Mesenteric fat pad (tissue), 1 donor: ENCODE measurements at regions not wholly inside any gene's neighbourhood (a gene's known extent, or its start where the extent isn't known, plus 50 kb on each side); places are given as distances from the start of the nearest gene placed in this dataset.
"Not testable (repeated sequence)": the region's sequence is repeated elsewhere in the genome, so short reads cannot be mapped to it uniquely, and the experiment has no call there.

Source experiments
- DNase-seq: peaks from one replicate; pipeline ENCODE4 v3.0.0-alpha.2; 2020; ENCODE audit warnings: low spot score
- donor health status: DM: yes; HTN: yes; CAD: no.

DNA sequence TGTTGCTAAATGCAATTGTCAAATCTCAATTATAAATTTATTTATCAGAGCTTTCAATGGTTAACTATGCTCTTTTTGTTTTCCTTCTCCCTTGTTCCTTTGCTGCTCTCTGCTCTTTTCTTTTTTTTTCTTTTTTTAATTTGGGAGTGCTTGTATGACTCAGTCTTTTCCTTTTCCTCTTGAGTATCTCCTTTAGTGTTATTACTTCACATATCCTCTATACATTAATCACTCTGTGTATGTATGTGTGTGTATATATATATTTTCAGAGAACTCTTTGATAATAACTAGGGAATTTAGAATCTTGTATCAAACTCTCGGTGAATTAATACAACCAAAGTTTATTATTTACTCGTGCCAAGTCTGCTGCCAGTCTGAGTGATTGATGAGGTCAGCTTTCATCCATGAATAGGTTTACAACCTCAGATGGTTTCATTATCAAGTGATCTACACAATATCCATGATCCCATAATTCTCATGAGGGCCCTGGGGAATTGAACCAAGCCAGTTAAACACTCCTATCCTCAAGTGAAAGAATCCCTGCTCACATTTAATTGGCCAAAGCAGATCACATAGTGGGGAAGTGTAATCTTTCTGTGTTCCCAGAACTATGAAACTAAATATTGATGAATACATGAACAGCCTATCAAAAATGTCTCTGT is 743.4 kb upstream of the CNTN5 start:
- DNase-seq: no peak

GRCh38 chr11:98289617-98290263 is 731.0 kb upstream of the CNTN5 start:
- DNase-seq: no peak

DNA sequence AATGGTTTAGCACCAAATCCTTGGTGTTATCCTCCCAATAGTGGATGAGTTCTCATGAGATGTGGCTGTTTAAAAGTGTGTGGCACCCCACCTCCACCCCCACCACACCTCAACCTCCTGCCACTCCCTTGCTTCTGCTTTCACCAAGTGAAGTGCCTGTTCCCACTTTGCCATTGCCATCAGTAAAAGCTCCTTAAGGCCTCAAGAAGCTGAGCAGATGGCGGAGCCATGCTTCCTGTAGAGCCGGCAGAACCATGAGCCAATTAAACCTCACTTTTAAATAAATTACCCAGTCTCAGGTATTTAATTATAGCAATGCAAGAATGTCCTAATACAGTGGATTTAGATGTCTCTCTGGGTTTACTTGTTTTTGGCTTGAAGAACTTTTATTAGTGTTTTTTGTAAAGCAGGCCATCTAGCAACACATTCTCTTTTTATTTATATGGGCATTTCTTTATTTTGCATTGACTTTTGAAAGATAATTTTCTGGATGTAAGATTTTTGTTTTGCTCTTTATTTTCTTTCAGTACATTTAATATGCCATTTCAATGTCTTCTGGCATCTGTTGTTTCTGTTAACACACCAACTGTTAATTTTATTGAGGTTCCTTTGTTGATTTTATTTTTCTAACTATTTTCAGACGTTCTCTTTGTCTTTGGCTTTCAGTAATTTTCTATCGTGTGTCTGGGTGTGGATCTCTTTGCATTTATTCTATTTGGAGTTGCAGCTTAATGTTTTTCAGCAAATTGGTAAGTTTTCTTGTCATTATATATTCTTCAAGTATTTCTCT is 724.5 kb upstream of the CNTN5 start:
- DNase-seq: no peak

DNA sequence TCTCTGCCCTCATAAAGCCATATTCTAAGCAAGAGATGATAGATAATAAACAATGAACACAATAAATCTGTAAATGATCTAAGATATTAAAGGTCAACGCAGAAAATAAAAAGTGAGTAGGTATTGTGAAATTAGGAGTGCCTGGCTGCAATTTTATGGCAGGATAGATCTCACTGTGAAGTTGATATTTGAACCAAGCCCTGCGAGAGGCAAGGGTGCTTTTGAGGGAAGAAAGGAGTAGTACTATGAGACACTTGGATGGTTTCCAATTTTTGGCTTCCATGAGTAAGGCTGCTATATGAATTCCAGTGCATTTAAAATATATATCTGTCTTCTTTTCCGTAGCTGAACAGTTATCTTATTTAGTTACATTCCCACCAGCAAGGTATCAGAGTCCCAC is 720.0 kb upstream of the CNTN5 start:
- DNase-seq: no peak

DNA sequence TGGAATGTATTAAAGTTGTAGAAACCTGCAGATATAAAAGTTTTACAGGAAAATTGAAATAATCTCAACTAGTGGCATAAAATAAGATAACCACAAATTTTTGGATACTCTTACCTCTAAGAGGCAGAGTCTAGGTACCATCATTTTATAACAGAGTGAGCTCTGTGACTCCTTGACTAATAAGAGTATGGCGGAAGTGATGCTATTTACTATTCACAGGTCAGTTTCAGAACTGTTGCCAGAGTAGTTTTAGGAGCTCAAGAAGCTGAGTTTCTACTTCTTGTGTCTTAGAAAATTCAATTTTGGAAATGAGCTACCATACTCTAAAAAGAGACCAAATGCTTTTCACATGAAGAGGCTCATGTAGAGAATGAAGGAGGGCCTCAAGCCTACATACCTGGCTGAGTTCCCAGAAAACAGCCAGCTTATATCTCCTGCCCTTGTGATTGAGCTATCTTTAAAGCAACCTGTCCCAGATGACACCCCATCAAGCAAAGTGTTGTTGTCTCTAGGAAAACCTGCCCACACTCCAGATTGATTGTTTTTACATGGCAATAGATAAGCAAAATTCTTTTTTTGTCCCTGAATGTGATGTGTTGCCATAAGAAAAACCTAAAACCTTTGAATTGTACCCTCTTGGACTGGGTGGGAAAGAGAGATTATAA is 712.8 kb upstream of the CNTN5 start:
- no peak for DNase-seq

DNA sequence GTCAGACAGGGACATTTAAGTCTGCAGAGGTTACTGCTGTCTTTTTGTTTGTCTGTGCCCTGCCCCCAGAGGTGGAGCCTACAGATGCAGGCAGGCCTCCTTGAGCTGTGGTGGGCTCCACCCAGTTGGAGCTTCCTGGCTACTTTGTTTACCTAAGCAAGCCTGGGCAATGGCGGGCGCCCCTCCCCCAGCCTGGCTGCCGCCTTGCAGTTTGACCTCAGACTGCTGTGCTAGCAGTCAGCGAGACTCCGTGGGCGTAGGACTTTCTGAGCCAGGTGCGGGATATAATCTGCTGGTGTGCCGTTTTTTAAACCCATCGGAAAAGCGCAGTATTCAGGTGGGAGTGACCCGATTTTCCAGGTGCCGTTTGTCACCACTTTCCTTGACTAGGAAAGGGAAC is 690.4 kb upstream of the CNTN5 start:
- not testable (repeated sequence) for DNase-seq

DNA sequence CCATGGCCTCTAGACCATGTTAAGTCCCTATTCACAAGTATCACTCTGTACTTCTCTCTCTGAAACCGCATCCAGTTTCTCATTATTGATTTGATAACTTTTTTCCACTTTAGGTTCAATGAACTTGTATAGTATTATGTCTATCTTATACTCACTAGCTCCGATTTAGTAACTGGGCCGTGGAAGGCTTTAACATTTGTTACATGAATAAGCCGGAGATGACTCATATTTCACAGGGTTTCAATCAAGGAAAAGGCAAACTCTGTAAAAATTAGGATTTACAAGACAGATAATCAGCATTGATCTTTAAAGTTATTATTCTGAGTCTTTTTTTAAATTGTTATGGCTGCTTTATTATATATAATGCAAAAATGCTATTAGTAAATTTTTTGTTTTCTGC is 662.2 kb upstream of the CNTN5 start:
- DNase-seq: no peak

DNA sequence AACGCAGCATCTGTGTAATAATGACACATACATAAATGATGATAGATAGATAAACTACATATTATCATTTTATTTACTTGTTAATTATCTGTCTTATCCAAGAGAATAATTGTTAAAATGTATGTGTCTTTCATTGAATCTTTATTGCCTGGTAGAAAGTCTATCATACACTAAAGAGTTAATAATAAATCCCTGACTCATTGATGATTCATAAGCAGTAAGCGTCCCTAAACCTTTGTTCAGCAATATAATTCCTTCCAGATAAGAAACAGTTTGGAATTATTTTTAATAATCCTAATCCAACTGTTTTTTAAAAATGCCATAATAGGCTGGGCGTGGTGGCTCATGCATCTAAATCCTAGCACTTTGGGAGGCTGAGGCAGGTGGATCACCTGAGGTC is 655.6 kb upstream of the CNTN5 start:
- DNase-seq: no peak

DNA sequence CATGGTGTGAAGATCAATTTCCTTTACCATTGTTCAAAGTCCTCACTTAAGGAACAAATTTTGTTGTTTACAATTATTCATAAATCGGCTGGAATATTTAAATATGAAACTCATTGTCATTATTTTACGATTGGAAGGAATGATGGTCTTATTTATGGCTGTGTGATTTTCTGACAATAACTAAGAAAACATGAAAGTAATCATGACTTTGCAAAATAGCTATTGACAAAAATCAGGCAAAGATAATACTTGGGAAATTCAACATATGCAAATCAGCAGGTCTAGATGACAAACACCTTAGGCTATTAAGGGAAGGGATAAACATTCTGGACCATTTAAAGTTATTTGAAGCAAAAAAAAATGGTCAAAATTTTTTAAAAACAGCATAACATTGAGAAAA is 654.8 kb upstream of the CNTN5 start:
- DNase-seq: no peak

DNA sequence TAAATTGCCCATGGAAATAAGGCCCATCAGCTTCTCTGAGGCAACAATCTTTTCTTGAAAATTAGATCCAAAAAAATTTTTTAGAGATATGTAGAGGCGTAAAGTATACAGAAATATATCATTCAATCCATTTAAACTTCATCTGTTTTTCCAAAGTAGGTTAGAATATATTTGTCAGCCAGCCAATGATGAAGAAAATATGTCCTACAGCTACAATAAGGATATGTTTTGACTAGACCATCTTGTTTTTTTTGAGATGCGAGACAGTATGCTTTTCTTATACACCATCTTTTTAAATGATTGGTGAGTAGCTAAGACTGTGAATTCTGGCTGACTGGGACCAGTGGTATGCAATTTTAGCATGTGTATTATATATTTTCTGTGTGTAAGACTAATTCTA is 630.4 kb upstream of the CNTN5 start:
- no peak for DNase-seq

DNA sequence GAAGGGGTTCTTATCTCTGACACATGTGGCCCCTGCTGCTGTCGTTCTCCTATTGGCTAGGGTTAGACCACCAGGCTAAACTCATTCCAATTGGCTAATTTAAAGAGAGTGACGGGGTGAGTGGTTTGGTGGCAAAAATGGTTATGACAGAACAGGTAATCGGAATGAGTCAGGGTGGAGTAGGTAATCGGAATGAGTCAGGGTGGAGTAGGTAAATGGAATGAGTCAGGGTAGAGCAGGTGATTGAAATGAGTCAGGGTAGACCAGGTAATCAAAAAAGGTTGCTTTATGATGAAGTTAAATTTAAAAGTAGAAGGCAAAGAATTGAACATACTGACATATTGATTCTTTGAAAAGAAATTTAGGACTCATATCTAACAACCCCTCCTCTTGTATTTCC is 626.2 kb upstream of the CNTN5 start:
- DNase-seq: not testable (repeated sequence)

GRCh38 chr11:98398508-98398907 is 622.2 kb upstream of the CNTN5 start:
- DNase-seq: no peak

- no peak for DNase-seq
Measured at GRCh38 chr11:98409069-98409468, 611.7 kb upstream of the CNTN5 start.

- DNase-seq: no peak
Measured at GRCh38 chr11:98411777-98412176, 609.0 kb upstream of the CNTN5 start.

DNA sequence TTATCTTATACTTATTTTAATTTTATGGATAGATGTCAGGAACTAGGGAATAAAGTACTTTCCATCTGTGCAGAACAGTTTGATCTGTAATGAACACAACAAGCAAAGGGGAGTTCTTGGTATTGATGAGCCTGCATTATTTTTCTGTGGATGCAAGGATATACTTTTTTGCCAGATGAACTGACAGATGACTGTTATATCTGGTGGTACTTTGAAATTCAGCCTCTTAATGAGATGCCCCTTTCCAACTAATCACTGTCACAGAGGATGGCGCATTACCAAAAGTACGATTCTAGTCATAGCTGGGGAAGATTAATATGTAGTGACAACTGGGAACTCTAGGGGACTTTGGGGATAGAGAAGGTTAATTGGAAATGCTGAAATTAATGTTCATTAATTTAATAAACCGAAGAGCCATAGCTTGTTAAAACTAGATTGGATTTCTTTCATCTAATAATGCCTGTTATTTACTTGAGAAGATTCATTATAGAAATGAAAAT is 603.4 kb upstream of the CNTN5 start:
- DNase-seq: no peak

DNA sequence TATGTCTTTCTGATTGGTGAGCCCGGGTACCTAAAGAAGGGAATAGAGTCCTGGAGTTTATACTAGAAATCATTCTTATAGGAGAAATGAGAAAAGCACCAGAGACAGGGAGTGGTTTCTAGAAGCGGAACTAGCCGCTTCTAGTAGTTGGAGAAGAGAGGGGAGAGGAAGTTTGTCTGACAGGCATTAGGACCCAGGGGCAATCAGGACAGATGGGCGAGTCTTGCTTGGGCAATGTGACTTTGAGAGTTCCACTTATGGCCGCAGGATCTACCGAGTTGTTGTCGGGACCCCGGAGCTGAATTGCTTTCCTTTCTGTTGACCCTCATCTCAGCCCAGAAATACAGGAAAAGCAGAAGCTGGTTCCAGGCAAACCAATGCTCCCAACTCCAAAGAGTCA is 596.8 kb upstream of the CNTN5 start:
- no peak for DNase-seq

DNA sequence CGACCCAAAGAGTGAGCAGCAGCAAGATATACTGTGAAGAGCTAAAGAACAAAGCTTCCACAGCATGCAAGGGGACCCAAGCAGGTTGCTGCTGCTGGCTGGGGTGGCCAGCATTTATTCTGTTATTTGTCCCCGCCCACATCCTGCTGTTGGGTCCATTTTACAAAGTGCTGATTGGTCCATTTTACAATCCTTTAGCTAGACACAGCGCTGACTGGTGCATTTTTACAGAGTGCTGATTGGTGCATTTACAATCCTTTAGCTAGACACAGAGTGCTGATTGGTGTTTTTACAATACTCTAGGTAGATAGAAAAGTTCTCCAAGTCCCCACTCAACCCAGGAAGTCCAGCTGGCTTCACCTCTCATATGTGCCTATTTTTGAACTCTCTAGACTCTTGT is 596.0 kb upstream of the CNTN5 start:
- not testable (repeated sequence) for DNase-seq

- DNase-seq: no peak
Measured at GRCh38 chr11:98431463-98432359, 589.0 kb upstream of the CNTN5 start.

GRCh38 chr11:98434296-98434695 is 586.5 kb upstream of the CNTN5 start:
- no peak for DNase-seq

DNA sequence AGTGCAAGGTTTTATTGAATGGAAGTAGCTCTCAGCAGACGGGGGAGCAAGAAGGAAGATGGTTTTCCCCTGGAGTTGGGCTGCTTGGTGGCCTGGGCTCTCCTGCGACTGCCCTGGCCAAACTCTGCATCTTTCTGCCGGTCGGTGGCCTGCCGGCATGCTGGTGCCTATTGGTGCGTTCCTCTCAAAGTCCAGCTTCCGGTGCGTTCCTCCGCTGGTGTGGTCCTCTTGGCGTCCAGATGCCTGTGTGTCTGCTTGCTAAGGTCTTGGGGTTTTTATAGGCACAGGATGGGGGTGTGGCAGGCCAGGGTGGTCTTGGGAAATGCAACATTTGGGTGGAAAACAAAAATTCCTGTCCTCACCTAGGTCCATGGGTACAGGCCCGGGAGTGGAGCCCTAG is 567.4 kb upstream of the CNTN5 start:
- no peak for DNase-seq
